ENCODE measurements at regions not wholly inside any gene's neighbourhood (a gene's known extent, or its start where the extent isn't known, plus 50 kb on each side); places are given as distances from the start of the nearest gene placed in this dataset.
A peak's percentile ranks its signal among the peaks of the same experiment; 100 is the strongest.

DNA sequence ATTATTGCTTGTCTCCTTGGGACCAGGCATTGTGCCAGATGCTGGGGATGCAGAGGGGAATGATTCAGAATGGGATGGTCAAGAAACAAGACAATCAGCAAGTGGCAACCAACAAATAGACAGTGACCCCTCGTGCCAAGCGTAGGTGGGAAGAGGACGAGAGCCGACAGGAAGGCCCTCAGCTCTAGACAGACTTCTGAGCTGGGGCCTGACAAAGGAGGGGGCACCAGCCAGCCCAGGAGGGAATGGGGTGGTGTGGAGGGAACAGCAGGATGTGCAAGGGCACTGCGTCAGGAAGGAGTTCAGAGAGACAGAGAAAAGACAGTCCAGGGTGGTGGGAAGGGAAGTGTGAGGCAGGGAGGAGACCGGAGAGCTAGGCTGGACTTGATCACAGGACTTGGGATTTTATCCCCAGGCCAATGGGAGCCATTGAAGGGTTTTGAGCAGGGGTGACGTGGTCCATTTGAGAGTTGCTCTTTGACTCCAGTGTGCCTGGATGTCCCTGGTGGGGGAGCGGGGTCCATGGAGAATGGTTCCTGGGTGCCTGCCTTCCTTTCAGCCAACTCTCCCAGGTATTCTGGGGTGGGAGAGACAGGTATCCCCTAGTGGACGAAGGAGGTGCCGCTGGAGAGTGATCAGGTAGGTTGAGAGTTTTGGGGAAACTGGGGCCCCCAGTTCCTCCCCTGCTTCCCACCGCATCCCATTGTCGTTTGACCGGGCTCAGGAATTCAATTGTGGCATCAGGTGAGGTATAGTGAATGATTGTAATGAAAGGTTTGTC is 79.3 kb upstream of the ZNF618 start:
- Histone ChIP-seq H3K18ac (ENCODE audit: extremely low read depth, low read length) (no peak overlapping the region), H3K4me3 (ENCODE audit: extremely low read depth in 1 of 4, insufficient read depth in 2 of 4, low read depth in 3 of 4, low read length in 4 of 4) (no peak overlapping the region), H2BK120ac (replicated peaks; ENCODE audit: low read depth, low read length) (no peak overlapping the region), H3K56ac (replicated peaks; ENCODE audit: insufficient read length, low read depth, low read length) (no peak overlapping the region), H3K23ac (ENCODE audit: insufficient read length) (no peak overlapping the region), H4K5ac (ENCODE audit: insufficient read length, low read depth, low read length) (no peak overlapping the region), H3K79me1 (ENCODE audit: low read depth, low read length) (no peaks in the 10 kb centered on the region), H4K91ac (replicated peaks; ENCODE audit: insufficient read length, low read length) (no peak overlapping the region), H3K79me2 (ENCODE audit: control insufficient read depth in 1 of 2, insufficient read depth in 2 of 2, low read length in 2 of 2) (no peaks in the 10 kb centered on the region), H3K27ac (ENCODE audit: low read depth, low read length) (no peak overlapping the region), H3K4me2 (ENCODE audit: insufficient read depth in 1 of 2, low read depth in 2 of 2, low read length in 2 of 2) (no peak overlapping the region), H2AK5ac (ENCODE audit: low read depth, low read length) (no peak overlapping the region), H3K23me2 (ENCODE audit: low read depth, low read length) (no peaks in the 10 kb centered on the region; the same call in 1 of the 2 replicates), H3K14ac (ENCODE audit: insufficient read length) (no peak overlapping the region), H3K4ac (replicated peaks; ENCODE audit: insufficient read length, low read depth, low read length) (no peak overlapping the region), H2BK15ac (ENCODE audit: low read length) (no peak overlapping the region), H4K8ac (ENCODE audit: extremely low read depth, insufficient read depth, low read length) (no peak overlapping the region), H2BK20ac (ENCODE audit: low read length) (0 out of 2 replicates have a peak overlapping the region, but pooled peaks have one; percentile 32), H2BK12ac (ENCODE audit: low read depth, low read length) (0 out of 2 replicates have a peak overlapping the region, but pooled peaks have one; percentile 50), H4K20me1 (replicated peaks in 1 of 2; ENCODE audit: control insufficient read depth in 1 of 2, insufficient read depth in 2 of 2, low read length in 2 of 2) (no peaks in the 10 kb centered on the region), H3K27me3 (replicated peaks in 1 of 4; ENCODE audit: control insufficient read depth in 3 of 4, extremely low read depth in 1 of 4, insufficient read depth in 3 of 4, low read length in 3 of 4) (no peaks in the 10 kb centered on the region), H3K36me3 (ENCODE audit: control insufficient read depth in 2 of 4, insufficient read depth in 4 of 4, low read length in 3 of 4) (no peaks in the 10 kb centered on the region), H2BK5ac (ENCODE audit: low read depth, low read length) (no peak overlapping the region), H2AFZ (ENCODE audit: low read length) (no peak overlapping the region), H3K9me3 (ENCODE audit: insufficient read depth in 2 of 2, low read depth in 1 of 2, low read length in 1 of 2) (no peaks in the 10 kb centered on the region), H3K9ac (replicated peaks in 1 of 4; ENCODE audit: extremely low read depth in 1 of 4, low read depth in 3 of 4, low read length in 3 of 4) (no peak overlapping the region), H3K4me1 (replicated peaks in 1 of 4; ENCODE audit: control insufficient read depth in 3 of 4, insufficient read depth in 4 of 4, low read length in 3 of 4) (peaks cover 0 to 4% (median 0%) of the 10 kb centered on the region in 4 experiments; a peak in 2 of 7 replicates)
- DNase-seq (ENCODE audit: low read depth in 1 of 2, low spot score in 2 of 2) (peak in 1 of 2 experiments; percentile 49), FAIRE-seq (no peak)
- ChIA-PET POLR2A (ENCODE audit: partially characterized antibody) (no interaction called here), CTCF (ENCODE audit: partially characterized antibody) (interaction anchor here (0.6 to 3.8 kb wide), 14 partner anchors 9 to 287 kb away, joined by 3 to 15 read pairs (median 3); no protein-coding TSS in a partner anchor)
- peak in 1 of 2 experiments; percentile 42; a peak in 2 of 4 replicates for TF ChIP-seq RAD21 (IDR thresholded peaks at IDR 0.05 in 1 of 2, conservative IDR thresholded peaks at IDR 0.05 in 1 of 2; ENCODE audit: low read depth in 2 of 2, low read length in 2 of 2)
- TF ChIP-seq, protein P1, sequence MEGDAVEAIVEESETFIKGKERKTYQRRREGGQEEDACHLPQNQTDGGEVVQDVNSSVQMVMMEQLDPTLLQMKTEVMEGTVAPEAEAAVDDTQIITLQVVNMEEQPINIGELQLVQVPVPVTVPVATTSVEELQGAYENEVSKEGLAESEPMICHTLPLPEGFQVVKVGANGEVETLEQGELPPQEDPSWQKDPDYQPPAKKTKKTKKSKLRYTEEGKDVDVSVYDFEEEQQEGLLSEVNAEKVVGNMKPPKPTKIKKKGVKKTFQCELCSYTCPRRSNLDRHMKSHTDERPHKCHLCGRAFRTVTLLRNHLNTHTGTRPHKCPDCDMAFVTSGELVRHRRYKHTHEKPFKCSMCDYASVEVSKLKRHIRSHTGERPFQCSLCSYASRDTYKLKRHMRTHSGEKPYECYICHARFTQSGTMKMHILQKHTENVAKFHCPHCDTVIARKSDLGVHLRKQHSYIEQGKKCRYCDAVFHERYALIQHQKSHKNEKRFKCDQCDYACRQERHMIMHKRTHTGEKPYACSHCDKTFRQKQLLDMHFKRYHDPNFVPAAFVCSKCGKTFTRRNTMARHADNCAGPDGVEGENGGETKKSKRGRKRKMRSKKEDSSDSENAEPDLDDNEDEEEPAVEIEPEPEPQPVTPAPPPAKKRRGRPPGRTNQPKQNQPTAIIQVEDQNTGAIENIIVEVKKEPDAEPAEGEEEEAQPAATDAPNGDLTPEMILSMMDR (IDR thresholded peaks at IDR 0.05; ENCODE audit: control extremely low read depth in 1 of 3, insufficient read depth in 1 of 3, low read depth in 1 of 3, low read length in 3 of 3): peak; percentile 35 to 56 (median 51)
- no peak for TF ChIP-seq GABPA (IDR thresholded peaks at IDR 0.05; ENCODE audit: borderline replicate concordance, insufficient read depth, low read length)
- WGBS, 2 experiments (ENCODE audit: extremely low coverage in 1 of 2, insufficient coverage in 1 of 2, insufficient read length in 1 of 2, insufficient replicate concordance in 2 of 2, low coverage in 1 of 2, low lambda C conversion rate in 2 of 2, missing lambda C conversion rate in 1 of 2): 86% methylated on average over 13 of the region's 13 CpGs; no CpG with 5 or more reads in 1 of the 2 experiments
